GM23248 (cell line): ENCODE measurements at regions not wholly inside any gene's neighbourhood (a gene's known extent, or its start where the extent isn't known, plus 50 kb on each side); places are given as distances from the start of the nearest gene placed in this dataset.

Source experiments
- EZH2 ChIP-seq: fragments of 200-600 bp; sonication (generic); IDR thresholded peaks from 2 replicates; pipeline ENCODE4 v1.6.1; 2018; ENCODE audit warnings: antibody characterized with exemption, mild to moderate bottlenecking; ENCODE audit not compliant: insufficient read depth, poor library complexity, severe bottlenecking
- EZH2phosphoT487 ChIP-seq: fragments of 200-600 bp; sonication (generic); IDR thresholded peaks from 2 replicates; pipeline ENCODE4 v1.6.1; 2018; ENCODE audit warnings: antibody characterized with exemption, moderate library complexity, mild to moderate bottlenecking, low read depth; ENCODE audit not compliant: insufficient read depth

- TF ChIP-seq EZH2 (no peak), EZH2phosphoT487 (no peak)
Observed at GRCh38 chr20:10951216-10951615, 277.4 kb upstream of the JAG1 start.
